ENCODE measurements at regions not wholly inside any gene's neighbourhood (a gene's known extent, or its start where the extent isn't known, plus 50 kb on each side); places are given as distances from the start of the nearest gene placed in this dataset.
"Not testable (repeated sequence)": the region's sequence is repeated elsewhere in the genome, so short reads cannot be mapped to it uniquely, and the experiment has no call there.

DNA sequence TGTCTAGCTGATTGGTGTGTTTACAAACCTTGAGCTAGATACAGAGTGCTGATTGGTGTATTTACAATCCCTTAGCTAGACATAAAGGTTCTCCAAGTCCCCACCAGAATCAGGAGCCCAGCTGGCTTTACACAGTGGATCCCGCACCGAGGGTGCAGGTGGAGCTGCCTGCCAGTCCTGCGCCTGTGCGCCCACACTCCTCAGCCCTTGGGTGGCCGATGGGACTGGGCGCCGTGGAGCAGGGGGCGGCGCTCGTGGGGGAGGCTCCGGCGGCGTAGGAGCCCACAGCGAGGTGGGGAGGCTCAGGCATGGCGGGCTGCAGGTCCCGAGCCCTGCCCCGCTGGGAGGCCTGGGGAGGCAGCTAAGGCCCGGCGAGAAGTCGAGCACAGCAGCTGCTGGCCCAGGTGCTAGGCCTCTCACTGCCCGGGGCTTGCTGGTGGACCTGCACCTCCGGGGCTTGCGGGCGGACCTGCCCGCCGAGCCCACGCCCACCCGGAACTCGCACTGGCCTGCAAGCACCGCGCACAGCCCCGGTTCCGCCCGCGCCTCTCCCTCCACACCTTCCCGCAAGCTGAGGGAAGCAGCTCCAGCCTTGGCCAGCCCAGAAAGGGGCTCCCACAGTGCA lies 51.0 kb upstream of the CDYL start:
- intact Hi-C loops (cut with DNase I), result not testable (repeated sequence)
- peak in 1 of 10 donors; percentile 77 for DNase-seq

DNA sequence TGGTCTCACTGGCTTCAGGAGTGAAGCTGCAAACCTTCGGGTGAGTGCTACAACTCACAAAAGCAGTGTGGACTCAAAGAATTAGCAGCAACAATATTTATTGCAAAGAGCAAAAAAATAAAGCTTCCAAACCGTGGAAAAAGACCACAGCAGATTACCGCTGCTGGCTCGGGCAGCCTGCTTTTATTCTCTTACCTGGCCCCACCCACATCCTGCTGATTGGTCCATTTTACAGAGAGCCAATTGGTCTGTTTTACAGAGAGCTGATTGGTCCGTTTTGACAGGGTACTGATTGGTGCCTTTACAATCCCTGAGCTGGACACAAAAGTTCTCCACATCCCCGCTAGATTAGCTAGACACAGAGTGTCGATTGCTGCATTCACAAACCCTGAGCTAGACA lies 51.5 kb upstream of the CDYL start:
- peak in 1 of 10 donors; percentile 22 for DNase-seq
- intact Hi-C loops (cut with DNase I), result not testable (repeated sequence)

DNA sequence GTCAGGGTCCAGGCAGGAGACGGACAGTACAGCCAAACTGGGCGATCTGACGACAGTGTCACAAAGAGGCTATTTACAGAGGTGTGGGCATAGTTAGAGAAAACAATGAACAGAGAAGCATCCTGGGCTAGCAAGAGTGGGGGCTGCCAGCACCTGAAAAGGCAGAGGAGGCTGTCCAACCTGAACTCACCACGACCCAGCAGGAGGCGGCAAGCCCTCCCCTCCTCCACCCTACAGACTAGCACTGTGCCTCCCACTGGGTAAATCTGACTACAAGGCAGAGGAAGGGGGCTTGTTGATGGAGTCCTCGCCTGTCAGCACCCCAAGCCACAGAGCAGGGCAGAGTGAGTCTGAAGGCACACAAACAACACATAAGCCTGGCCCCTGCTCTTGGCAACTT lies 52.8 kb upstream of the CDYL start:
- intact Hi-C loops (cut with DNase I), result no loop called here
- DNase-seq, result peak in 1 of 10 donors; percentile 9

DNA sequence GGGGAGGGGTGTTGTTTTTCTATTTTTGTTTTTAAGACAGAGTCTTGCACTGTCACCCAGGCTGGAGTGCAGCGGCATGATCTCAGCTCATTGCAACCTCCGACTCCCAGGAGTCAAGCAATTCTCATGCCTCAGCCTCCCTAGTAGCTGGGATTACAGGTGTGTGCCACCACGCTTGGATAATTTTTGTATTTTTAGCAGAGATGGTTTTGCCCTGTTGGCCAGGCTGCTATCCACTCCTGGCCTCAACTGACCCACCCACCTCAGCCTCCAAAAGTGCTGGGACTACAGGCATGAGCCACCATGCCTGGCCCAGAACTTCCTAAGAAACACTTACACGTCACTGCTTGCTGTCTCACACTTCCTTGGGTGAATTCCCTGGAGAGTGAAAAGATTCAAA lies 54.8 kb upstream of the CDYL start:
- intact Hi-C loops (cut with DNase I), result not testable (repeated sequence)
- DNase-seq, result peak in 1 of 10 donors; percentile 3

DNA sequence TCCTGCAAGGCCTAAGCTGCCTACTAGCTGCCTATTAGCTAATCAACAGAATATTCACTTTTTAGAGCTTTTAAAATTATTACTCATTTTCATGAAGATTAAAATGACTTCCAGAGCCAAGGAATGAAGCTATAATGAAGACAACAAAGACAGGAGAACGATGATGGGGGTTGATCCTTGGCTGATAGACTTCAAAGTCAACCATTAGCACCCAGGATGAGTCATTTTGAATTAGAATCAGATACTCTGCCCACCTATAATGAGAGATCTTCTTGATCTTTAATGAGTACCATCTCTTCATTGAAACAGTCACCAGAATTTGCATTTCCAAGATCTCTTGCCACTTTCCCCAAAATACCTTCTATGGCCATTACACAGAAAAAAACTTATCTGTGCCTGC lies 56.7 kb upstream of the CDYL start:
- intact Hi-C loops (cut with DNase I), result no loop called here
- DNase-seq, result no peak

DNA sequence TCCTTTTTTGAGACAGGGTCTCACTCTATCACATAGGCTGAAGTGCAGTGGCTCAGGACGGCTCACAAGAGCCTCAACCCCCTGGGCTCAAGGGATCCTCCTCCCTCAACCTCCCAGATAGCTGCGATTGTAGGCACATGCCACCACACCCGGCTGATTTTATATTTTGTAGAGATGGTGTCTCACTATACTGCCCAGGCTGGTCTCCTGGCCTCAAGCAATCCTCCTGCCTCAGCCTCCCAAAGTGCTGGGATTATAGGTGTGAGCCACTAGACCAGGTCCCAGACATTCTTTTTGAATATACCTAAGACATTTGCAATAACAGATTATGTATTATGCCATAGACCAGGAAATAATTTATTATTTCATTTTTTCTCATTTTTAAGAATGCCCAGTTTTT lies 58.3 kb upstream of the CDYL start:
- peak in 1 of 10 donors; percentile 10 for DNase-seq
- intact Hi-C loops (cut with DNase I), result no loop called here

DNA sequence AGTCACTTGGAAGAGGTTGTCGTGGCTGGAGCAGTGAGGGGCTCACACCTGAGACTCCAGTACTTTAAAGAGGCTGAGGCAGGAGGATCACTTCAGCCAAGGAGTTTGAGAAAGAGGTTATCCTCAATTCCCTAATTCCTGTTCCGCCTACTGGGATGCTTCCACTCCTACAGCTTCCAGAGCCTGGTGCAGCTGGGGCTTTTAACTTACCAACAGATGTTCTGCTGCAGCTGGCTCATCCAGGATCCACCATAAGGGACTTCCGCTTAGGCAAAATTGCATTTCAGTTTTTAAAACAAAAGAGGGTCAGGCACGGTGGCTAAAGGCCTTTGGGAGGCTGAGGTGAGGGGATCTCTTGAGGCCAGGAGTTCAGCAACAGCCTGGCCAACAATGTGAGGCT lies 59.1 kb upstream of the CDYL start:
- DNase-seq, result peak in 1 of 10 donors; percentile 24
- intact Hi-C loops (cut with DNase I), result no loop called here

GRCh38 chr6:4714961-4715501 lies 61.2 kb upstream of the CDYL start:
- intact Hi-C loops (cut with DNase I), result no loop called here
- DNase-seq, result no peak

GRCh38 chr6:4712291-4712690 lies 63.9 kb upstream of the CDYL start:
- intact Hi-C loops (cut with DNase I), result no loop called here
- peak in 1 of 10 donors; percentile 24 for DNase-seq

- intact Hi-C loops (cut with DNase I), result no loop called here
- no peak for DNase-seq
Observed at GRCh38 chr6:4707011-4707410, 69.2 kb upstream of the CDYL start.

DNA sequence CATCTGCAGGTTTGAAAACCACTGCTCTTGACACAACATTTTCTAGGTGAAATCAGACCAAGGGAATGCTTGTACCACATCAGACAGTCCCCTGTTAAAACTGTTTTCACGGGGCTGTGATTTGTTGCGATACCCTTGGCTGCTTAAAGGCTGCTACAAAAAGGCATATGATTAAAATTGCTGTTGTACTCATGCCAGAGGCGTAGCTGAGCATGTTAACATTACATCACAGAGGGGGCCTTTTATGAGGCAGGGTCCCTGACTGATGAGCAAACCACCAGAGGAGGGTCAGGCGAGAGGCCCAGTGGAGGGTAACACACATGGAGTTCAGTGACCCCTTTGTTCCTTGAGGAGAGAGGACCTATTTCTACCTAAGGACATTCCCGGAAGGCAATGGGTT lies 70.4 kb upstream of the CDYL start:
- intact Hi-C loops (cut with DNase I), result no loop called here
- DNase-seq, result no peak

GRCh38 chr6:4703382-4703781 lies 72.8 kb upstream of the CDYL start:
- DNase-seq, result no peak
- intact Hi-C loops (cut with DNase I), result no loop called here

GRCh38 chr6:4698901-4699659 lies 77.1 kb upstream of the CDYL start:
- no peak for DNase-seq
- intact Hi-C loops (cut with DNase I), result no loop called here

GRCh38 chr6:4693173-4693970 lies 82.8 kb upstream of the CDYL start:
- intact Hi-C loops (cut with DNase I), result no loop called here
- DNase-seq, result no peak

GRCh38 chr6:4692664-4693063 lies 83.5 kb upstream of the CDYL start:
- no peak for DNase-seq
- intact Hi-C loops (cut with DNase I), result no loop called here

GRCh38 chr6:4687989-4688947 lies 87.9 kb upstream of the CDYL start:
- intact Hi-C loops (cut with DNase I), result no loop called here
- no peak for DNase-seq

GRCh38 chr6:4687656-4687988 lies 88.6 kb upstream of the CDYL start:
- DNase-seq, result no peak
- intact Hi-C loops (cut with DNase I), result no loop called here

DNA sequence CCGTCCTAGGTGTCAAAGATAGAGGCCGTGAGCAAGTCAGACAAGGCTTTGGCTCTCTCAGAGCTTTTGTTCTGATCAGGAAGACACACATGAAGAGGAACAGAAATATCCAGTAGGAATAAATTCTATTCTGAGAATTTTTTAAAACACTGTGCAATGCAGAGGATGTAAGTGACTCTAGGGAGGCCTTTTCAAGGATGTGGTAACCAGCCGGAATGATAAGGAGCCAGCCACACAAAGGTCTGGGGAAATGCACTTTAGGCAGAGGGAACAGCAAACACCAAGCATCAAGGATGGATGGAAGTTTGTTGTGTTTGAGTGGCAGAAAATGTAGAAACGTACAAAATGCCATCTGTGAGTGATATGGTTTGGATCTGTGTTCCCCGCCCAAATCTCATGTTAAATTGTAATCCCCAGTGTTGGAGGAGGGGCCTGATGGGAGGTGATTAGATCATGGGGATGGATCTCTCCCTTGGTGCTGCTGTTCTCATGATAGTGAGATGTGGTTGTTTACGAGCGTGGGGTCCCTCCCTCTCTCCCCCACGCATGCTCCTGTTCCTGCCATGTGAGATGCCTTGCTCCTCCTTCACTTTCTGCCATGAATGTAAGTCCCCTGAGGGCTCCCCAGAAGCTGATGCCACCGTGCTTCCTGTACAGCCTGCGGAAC lies 93.6 kb upstream of the CDYL start:
- no peak for DNase-seq
- intact Hi-C loops (cut with DNase I), result no loop called here

DNA sequence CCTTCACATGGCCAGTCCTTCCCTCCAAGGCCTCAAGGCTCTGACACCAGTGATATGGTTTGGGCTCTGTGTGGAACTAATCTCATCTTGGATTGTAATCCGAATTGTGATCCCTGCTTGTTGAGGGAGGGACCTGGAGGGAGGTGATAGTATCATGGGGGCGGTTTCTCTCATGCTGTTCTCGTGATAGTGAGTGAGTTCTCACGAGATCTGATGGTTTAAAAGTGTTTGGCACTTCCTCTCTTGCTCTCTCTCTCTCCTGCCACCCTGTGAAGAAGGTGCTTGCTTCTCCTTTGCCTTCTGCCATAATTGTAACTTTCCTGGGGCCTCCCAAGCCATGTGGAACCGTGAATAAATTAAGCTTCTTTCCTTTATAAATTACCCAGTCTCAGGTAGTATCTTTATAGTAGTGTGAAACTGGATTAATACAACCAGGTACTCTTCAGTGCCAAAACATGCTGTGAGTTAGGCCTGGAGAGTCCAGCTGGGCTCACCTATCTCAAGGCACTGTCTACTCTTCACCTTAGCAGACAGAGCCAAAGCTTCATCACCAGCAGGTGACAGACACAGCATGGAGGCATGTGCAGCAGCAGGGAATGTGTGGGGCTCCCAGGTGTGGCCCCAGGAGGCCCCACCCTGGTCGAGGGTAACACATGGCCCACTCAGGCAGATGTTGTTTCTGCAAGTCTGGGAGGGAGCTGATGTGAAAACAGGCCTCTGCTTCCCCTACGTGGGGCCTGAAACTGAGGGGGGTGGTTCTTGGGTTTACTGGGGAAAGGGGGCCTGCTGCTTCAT lies 97.5 kb upstream of the CDYL start:
- intact Hi-C loops (cut with DNase I), result no loop called here
- no peak for DNase-seq
